ENCODE measurements at regions not wholly inside any gene's neighbourhood (a gene's known extent, or its start where the extent isn't known, plus 50 kb on each side); places are given as distances from the start of the nearest gene placed in this dataset.
A peak's percentile ranks its signal among the peaks of the same experiment; 100 is the strongest.

DNA sequence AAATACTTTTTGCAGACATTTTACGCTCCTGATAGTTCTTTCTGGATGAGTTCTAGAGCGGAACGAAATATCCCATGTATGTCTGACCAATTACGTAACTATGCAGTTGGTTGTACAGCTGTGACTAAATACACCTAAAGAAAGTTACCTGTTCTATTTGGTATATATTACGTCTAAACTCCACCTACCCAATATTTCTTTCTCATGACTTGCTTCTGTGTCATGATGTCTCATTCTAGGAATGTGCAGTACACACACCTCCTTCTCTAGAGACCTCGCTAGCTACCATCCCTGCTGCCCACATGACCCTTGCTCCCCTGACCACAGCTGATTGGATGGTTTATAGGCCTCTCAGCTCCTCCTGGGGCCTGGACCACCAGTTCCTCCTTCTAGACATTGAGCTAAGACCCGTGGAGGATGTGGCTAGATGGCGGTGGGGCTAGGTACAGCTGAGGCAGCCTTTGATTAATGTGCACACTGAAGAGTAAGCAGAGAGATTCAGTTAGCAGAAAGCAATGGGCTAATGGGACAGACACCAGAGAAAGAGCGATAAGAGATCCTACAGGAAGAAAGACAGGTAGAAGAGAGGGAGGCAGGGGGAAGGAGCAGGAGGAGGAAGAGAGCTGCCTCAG is 422.1 kb downstream of the COG6 start:
- DNase-seq (ENCODE audit: low read depth) = no peak

DNA sequence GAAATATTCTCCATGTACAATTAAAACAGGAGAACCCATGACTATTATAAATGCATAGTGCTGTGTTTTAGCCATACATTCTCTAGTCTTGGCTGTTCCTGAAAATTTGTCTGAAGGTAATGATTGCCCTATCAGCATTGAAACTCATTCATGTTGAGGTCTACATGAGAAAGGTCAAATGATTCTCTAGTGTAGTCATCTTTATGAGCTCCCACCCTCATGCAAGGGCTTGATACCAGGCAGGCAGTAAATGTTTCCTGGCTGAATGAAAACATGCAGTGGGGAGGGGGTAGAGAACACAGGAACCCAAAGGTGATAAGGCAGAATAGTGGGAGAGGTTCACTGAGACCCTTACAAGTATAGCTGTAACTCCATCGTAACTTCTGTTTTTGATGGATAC is 424.3 kb downstream of the COG6 start:
- DNase-seq (ENCODE audit: low read depth) = no peak

DNA sequence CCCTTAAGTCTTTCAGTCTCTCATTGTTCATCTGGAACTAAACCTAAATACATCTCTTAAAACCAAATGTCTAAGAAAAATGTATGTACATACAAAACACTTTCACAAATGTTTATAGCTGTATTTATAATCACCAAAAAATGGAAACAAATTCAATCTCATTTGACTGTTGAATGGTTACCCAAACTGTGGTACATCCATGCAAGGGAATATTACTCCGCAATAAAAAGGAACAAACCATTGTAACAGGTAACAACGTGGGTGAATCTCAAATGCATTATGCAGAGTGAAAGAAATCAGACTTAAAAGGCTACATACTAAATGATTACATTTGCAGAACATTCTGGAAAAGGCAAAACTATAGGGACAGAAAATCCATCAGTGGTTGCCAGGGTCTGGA is 425.2 kb downstream of the COG6 start:
- no peak for DNase-seq (ENCODE audit: low read depth)

DNA sequence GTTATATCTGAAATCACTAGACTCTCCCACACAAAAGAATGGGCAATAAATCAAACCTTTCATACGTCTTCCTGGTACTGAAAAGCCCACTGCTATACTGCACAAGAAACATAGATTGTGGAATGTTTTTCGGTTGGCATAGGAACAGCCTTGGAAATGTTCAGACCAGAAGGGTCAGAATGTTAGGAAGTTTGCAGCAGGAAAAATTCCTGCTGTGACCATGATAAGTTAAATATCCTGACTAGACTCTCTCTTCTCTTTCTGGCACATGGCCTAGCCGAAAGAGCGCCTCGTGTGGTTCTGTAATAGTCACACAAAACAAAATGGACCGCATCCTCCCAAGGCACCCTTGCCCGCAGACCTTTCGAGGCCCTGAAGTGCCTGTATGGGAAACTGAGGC is 427.2 kb downstream of the COG6 start:
- no peak for DNase-seq (ENCODE audit: low read depth)

DNA sequence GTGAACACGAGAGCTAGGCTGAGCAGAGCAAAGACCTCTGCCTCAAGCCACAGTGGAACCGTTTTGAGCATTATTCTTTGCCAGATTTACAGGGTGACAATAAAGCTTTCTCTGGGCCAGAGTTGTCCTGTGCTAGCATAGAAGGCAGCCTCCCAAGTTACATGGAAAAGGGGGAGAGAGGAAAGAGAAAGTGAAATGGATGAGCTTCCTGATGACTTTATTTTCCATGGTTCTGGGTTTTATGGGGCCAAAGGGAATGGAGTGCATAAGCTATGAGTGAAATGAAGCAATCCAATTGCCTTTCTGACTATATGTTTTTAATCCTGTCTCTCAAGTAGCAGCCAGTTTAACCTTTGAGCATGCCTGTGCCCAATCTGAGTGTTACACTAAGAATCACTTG is 428.4 kb downstream of the COG6 start:
- no peak for DNase-seq (ENCODE audit: low read depth)

DNA sequence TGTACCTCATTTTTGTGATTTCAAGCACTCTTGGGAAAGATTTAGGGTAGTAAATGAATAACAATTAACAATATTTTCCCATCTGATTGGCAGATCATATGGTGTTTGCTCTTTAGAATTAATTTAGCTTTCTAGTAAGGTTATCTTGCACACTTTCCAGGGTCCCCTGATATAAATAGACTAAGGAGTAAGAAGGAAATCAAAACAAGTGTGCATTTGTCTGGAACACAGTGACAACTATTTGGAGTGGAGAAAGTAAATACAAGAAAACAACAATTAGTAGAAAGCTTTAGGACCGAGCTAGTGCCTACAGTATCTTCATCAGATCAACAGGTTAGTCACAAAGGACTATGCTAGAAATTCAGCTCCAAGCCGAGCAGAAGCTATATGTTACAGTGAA is 429.5 kb downstream of the COG6 start:
- DNase-seq (ENCODE audit: low read depth) = no peak

DNA sequence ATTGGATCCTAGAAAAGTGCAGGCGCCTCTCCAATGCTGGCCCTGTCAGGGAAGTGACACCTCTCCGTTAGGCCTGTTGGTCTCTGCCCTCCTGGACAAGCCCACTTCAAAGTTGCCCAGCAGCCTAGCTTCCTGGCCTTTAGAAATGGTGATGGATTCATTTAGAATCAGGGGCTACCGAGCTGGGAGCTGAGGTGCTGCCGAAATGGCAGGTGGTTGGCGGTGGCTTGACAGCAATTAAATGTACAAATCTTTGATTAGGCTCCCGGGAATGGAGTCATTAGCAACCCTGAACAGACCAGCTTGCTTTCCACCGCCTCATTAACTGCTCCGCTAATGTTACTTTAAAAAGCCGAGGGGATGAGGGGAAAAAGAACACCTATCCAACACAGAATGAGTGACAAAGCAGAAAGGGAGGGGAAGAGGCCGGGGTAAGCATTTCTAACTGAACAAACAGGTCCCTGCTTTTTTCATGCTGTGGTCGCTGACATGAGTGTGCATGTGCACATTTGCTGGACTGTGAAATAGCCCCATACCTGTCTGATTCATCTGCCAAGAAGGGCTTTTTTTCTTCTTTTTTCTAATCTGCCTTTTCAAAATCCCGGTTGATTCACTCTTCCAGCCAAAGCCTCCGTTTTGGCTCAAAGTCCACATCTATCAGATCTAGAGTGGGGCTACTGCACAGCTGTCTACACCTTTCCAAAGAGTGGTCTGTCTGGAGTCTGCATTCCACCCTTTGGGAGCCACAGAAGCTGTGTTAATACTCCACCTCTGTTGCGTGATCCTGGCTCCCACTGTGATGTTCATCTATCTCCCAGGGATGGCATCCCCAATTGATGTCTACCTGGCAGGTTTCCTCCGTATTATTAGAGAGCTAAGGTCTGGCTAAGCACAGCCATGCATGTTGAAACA is 431.9 kb downstream of the COG6 start:
- DNase-seq (ENCODE audit: low read depth) = no peak

DNA sequence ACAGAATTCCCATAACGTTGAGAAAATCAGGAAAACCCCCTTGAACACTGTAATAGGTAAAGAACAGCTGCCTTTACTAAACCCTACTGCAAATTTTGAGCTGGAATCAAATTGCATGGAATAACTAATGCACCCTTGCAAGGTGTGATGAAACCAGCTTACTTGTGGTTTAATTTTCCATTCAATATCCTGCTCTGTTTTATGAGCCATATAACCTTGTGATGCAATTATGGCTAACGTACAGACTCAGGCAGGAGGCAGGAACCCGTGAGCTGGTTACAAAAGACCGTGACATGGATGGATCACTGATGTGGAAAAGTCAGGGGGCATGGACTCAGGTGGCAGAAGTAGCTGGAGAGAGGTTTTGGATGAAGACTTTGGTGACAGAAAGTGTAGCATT is 438.6 kb downstream of the COG6 start:
- DNase-seq (ENCODE audit: low read depth) = no peak

DNA sequence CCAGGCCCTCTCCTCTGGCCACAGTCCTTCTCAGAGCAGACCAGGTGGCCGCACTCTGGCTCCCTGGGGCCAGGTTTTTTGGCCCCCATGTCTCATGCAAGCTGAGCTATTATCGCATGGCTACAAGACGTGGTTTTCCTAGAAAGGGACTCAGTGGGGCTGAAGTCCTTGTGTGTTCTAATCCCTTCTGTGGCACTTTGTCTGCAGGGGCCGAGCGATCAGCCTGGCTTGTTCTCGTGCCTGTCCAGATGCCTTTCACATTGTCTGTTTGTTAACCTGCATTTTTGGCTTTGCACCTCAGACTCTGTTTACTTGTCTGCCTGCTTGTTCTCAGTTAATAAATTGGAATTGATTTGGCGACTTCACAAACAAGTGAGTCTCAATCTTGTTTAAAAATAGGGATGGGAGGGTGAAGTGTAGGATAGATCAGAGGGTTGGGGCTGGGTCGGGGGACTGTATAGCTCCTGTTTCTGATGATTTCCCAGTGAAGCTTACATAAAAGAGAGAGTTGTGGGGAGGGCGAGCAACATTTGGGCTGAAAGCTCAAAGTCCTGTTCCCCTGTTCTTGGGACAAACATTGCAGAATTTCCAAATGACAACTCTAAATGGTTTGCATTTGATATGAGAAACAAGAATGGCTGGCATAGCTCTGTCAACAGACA is 440.4 kb downstream of the COG6 start:
- no peak for DNase-seq (ENCODE audit: low read depth)

DNA sequence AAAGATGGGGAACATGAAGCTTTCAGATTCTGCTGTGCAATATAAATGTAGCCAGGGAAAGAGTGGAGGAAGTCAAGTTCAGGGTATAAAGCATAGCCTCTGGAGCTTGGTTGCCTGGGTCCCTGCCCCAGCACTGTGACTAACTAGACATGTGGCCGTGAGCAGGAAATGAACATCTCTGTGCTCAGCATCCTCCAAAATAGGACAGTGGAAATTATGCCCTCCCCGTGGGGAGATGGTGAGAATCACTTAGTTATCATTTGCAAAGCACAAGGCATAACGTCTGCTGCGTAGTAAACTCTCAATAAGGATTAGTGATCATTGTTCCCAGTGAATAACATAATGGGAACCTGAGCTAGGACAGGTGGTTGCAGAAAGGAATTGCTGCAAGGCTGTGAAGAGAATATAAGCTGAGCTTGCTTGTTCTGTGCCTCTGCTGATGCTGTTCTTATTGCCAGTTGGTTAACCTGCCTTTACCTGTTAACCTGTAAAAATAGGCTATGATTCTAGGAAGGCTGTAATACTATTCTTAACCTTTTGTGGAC is 441.0 kb downstream of the COG6 start:
- DNase-seq (ENCODE audit: low read depth) = no peak

DNA sequence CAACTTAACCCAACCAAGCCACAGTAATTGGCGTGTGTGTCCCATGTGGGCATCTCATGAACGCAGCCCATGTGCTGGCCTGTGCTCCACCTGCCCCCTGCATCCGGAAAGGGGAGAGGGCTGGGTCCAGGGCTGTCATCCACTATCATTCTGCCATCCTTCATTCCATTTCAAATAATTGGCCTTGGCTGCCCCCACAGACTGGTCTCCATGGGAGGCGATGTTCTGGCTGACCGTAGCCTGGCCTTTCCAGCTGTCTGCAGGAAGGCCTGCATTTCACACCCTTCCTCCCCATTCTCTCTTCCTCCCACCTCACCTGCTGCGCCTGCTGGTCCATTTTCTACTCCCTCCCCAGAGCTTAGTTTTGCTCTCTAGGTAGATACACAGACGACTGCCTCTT is 442.8 kb downstream of the COG6 start:
- DNase-seq (ENCODE audit: low read depth) = no peak

DNA sequence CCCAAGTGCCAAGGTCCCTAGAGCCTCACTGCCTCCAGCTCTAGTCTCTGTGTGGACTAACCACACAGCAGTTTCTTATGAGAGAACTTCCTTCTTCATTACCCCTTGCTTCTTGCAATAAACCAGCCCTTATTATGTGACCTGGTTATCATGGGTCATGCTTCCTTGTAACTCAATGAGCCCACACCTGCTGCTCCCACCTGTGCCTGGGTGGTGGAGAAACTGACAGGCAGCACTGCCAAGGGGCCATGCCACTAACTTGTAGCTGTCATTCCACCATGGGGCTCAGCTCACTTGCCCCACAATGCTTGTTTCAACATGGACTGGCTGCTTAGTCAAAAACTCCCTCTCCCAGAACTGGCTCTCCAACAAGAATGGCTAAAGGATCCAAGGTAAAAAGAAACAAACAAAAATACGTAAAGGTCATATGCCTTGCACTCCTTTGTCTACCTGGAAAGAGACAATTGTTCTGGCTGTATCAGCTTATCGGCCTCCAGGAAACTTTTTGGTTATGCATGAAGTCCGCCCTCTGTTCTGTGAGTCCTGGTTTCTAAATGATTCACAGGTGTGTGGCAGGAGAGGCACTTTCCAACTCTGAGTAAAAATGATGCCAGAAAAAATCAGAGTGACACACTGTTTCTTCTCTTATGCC is 446.4 kb downstream of the COG6 start:
- no peak for DNase-seq (ENCODE audit: low read depth)

DNA sequence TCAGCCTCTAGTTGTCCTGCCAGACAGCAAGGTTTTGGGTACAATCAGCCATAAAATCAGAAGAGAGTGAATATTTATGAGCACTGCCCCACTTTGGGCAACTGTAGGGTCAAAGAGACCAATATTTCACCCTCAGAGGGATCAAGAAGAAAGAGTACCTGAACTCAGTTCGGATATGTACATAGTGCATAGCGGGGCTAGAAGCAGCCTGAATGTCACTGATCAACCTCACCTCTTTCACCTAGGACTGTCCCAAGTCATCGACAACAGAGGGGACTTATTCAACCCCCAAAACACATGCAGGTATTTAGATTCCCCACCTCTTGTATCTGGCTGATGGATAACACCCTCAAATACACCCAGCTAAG is 446.9 kb downstream of the COG6 start:
- no peak for DNase-seq (ENCODE audit: low read depth)

DNA sequence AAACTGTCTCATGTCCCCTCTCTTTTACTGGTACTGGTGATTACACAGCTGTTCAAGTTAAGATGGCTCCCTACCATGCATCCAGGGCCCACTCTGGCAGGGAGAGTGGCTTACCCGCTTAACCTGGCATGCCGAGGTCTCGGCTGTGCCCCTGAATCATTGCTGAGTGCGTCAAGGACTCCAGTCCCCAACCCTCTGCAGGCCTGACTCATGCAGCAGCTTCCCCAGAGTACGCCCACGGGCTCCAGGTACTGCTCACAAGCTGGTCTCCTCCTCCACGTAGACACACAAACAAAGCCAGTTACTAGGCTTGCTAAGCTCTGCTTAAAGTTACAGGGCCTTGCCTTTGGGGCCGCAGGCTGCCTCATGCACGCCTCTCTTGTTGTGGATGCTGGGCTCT is 447.4 kb downstream of the COG6 start:
- peak; percentile 42 for DNase-seq (ENCODE audit: low read depth)

DNA sequence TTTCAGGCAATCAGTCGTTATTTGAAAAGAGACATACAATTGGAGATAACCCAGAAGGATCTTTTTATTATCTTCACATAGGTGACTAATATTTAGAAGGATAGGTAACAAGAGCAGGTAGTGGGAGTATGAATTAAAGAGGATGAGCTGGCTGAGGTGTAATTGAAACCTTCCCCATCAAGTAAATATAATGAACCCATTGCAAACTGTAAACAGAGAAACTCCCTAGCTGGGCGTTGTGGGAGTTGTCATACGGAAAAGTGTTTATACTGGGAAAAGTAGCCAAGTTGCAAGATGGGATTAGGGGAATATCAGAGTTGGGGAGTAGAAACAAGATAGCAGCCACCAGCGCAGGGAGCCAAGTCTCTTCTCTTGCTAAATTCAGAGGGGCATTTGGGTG is 448.4 kb downstream of the COG6 start:
- DNase-seq (ENCODE audit: low read depth) = no peak

DNA sequence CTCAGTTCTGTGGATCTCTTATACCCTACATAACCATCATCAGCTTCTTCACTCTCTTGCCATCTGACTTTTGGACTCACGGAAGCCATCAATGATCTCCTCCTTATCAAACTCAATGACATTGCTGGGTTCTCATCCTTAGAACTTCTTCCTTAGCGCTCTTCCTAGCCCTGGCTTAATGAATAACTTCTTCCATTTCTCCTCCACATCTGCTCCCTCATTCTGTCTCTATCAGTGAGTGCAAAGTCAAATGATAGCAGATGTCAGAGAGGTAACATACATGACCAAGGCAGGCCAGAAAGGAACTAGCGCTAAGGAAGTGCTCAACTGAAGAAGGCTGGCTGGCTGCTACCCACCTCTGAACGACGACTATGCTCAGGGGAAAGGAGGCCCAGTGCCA is 449.8 kb downstream of the COG6 start:
- no peak for DNase-seq (ENCODE audit: low read depth)

DNA sequence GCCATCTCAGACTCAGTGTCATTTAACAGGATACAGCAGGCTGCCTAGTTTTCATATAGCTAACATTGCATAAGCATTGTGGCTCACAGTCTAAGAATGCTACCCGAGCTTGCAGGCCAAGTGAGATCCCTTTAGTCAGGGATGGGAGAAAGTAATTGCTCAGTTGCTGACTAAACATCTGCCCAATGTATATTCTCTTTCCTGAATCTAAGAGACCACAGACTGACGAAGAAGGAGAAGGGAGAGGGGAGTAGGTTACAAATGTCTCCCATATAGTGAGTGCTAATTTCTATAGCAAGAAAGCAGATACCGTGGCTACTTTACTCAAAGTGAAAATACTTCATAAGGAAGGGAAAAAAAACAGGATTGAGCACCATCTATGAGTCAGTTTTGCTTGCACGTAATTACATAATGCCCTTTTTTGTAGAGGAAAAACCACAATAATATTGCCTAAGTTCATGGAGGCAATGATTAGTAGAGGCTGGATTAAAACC is 453.9 kb downstream of the COG6 start:
- DNase-seq (ENCODE audit: low read depth) = no peak

DNA sequence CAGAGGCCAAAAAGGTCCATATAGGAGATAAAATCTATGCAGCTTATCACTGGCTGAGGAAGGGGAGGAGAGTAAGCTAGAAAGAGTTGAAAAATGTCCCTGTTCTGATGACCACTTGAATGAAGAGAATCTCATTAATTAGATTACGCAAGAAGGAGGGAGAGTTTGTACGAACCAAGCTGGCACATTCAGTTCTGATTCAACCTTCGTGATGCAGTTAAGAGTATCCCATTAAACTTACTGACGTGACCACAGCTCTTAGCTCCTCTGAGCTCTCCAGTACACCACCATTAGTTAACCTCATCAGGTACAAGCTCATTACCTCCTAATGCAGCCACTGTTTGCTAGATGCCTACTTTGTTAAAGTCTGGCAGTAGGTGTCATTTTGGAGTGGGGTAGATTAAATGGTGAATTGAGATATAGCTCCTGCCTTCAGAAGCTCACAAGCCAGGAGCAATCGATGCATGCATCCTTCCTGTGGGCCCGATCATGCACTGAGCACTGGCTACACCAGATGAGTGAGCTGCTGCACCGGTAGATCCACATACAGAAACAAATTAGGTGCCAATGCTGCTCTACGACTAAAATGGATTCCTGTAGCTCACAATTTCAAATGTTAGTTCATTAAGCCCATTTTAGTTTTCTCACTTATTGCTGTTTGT is 458.3 kb downstream of the COG6 start:
- DNase-seq (ENCODE audit: low read depth) = no peak

DNA sequence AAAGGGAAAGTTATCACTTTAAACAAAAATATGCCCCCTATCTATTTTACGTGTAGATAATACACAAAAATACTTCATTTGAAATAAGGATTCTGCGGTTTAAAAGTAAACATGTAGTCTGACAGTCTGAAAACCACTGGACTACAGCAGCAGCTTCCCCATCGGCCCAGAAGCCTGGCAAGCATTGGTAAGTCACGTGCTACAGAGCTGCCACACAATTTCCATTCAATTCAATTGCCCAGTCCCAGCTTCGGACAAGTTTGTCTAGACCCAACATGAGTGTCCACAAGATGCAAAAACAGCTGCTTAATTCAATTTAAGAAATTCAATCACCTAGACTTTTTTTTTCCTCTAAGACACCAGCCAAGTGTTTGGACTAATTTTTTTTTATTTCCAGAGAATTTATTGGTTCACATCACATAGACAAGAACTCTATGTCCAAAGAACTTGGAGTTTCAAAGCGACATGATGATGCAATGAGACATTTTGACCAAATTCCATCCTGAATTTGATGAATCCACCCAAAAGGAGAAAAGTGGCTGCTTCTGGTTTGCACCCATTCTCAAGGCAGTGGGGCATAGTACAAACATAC is 458.9 kb downstream of the COG6 start:
- DNase-seq (ENCODE audit: low read depth) = no peak

DNA sequence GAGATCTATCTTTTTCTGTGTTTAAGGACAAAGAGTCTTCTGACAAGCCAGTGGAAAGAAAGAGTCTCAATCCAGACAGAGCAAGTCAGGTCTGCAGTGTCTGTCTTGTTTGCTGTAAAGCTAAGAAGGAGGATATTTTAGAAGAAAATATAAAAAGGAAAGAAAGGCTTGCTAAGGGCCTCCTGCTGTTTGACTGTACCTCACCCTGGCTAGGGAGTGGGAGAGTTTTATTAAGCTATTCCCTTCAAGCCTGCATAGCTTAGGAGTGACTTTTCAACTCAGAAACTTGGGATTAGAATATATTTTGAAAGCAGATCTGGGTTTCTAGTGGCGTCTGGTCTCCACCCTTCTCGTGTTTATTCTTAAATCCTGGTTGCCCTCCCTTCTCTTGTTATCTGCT is 460.0 kb downstream of the COG6 start:
- no peak for DNase-seq (ENCODE audit: low read depth)

DNA sequence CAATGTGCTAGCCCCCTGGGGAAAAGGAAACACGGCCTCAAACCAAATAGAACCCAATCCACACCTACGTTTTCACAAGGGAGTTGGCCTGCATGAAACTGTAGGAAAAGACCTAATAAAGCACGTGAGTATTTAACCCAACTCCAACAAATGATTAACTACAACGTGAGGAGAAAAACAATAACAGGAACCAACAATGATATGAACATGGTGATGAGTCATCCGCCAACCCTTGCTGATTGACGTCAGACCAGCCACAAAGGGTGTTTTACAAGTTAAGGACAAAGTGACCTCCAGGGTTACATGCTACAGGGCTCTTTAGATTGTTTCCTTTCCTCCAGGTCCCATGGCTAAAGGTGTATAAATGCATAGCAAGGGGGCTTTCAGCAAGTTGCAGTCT is 460.5 kb downstream of the COG6 start:
- DNase-seq (ENCODE audit: low read depth) = peak; percentile 44

Data from T-helper 22 cell (primary cell).